Central memory CD4-positive, alpha-beta T cell (primary cell): ENCODE measurements at regions not wholly inside any gene's neighbourhood (a gene's known extent, or its start where the extent isn't known, plus 50 kb on each side); places are given as distances from the start of the nearest gene placed in this dataset.

Source experiments
- DNase-seq: peaks from one replicate; pipeline ENCODE4 v3.0.0; 2022

DNA sequence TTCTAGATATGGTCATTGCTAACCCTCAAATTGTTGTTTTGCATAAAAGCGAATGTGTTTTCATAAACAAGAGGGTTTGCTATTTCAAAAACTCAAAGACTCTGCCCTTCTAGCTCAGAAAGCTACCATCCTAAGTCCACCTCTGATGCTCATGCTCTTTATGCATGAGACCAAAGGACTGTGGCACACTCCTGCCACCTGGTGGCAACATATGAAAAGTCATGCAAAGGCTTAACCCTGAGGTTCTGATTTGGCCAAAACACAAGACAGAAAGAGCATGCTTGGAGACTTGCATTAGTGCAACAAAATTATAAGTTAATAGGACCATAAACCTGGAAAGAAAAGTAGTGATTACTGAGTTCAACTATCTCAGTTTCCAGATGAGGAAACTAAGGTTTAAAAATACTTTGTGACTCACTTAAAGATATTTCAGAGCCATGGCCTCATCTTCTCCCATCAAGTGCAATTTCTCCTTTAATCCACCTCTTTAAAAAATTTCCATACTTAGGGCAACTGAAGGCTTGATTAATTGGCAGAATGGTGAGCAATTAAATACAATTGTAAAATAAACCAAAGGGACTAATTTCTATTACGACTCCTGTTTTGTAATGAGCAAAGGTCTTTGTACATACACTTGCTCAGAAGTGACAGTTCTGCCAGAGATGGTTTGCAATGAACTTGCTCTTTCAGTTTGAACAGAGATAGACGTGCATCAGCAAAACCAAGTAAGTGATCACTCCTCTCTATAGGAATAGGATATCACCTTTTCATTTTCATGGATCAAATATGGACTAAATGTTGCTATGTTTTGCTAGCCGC, 110.7 kb upstream of the RAD23B start:
- DNase-seq = peak; percentile 14

DNA sequence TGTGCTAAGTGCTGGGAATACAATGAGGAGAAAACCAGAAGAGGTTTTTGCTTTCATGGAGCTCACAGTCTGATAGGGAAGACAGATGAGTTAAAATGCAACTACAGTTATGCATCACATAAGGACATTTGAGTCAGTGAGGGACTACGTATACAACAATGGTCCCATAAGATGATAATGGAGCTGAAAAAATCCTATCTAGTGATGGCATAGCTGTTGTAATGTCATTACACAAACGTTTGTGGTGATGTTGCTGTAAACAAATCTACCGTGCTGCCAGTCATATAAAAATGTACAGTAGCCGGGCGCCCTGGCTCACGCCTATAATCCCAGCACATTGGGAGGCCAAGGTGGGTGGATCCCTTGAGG, 110.1 kb upstream of the RAD23B start:
- DNase-seq = no peak

DNA sequence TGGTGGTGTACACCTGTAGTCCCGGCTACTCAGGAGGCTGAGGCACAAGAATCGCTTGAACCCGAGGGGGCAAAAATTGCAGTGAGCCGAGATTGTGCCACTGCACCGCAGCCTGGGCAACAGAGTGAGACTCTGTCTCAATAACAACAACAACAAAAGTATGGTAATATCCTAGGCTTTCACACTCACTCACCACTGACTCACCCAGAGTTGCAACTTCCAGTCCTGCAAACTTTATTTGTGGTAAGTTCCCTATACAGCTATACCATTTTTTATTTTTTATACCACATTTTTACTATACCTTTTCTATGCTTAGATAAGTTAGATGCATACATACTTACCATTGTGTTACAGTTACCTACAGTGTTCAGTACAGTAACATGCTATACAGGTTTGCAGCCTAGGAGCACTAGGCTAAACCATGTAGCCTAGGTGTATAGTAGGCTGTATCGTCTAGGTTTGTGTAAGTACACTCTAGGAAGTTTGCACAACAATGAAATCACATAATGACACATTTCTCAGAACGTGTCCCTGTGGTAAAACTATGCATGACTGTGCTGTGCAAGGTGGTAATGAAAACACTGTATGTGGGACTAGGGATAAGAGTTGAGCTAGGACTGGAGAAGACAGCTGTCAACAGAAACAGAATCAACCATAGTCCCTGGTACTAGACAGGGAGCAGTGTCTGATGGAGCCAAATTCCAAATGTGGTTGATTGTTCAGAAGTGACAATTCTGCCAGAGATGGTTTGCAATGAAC, 109.5 kb upstream of the RAD23B start:
- no peak for DNase-seq

DNA sequence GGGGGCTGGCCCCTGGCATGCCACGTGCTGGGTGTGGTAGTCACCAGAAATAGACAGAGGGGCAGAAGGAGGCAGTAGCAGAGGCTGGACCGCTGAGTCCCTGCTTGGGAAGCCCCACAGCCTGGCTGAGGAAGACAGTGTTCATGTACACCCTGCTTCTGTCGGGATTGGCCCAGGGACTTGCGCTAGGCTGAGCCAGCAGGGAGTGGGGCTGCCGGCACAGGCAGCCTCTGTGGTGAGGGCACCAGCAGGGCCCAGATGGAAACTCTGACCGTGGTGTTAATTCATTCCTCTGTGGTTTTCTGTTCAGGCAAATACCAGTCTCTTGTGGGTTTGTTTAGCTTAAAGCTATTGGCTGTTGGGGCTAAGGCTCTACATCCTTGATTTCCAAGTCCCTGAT, 108.6 kb upstream of the RAD23B start:
- DNase-seq = no peak

DNA sequence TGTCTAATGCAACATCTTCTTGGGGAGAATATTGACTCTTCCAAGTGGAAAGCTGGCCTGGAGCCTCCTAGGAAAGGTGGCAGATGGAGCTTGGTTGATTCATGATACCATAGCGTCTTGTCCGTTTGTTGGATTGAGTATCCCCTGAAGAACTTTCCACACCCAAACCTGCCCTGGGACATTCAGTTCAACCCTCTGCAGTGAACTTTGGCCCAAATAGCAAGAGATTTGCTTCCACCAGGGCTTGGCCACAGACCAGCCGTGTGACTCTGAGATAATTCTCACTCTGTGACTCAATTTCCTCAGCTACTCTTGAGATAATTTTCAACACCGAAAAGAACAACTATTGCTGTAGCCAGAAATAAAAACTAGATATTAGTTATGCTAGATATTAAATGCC, 108.0 kb upstream of the RAD23B start:
- no peak for DNase-seq

DNA sequence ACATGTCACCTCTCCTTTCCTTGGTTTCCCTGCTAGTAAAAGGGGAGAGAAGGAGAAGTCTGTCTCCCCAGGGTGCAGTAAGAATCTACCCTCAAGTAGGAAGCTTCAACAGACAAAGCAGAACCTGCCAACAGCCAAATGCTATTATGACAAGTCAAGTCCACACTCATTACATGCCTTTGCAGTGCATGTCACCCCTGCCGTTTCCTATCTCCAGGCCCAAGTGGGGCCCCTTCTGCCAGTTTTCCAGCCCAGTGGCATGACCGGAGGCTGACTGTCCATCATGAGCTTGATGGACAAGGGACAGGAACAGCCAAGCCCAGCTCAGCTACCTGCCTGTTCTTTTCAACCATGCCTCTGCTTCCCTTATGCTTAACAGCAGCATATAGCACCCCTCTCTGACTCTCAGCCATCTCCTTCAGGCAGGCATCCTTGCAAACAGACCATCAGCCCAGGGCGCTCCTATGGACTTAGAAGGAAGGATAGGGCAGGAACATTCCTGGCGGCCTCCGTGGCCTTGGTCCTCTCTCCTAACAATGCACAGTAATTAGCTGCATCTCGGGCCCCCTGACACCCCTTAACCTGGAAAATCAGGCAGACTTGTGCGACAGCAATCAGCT, 107.2 kb upstream of the RAD23B start:
- DNase-seq = no peak

DNA sequence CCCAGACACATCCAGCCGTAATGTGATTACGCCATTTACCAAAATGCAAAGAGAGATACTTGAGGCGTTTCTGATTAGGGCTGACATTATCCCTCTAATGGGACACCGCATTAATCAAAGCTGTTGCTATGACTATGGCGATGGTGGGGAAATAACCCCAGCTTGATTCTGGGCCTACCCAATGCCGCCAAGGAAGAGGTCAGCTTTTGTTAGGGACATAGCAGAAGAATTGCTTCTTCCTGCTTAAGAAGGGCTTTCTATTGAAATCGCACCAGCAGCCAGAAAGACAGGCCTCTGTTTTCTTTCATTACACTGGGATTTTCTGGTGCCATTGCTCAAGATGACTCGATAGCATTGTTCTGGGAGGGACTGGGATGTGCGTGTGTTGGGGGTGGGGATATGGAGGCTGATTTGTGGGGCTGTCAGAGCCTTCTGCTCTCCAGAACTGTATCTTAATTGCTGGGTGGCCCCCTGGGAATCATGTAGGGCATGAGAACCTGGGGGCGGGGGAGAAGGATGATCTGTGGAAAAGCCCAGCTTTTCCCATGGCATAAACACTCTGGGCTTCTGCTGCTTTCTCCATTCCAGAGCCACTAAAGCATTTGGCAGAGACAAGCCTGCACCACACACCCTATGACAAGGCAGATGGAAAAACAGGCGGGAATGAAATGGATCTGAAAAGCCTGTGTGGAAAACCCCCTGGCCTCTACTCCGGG, 106.5 kb upstream of the RAD23B start:
- DNase-seq = no peak

DNA sequence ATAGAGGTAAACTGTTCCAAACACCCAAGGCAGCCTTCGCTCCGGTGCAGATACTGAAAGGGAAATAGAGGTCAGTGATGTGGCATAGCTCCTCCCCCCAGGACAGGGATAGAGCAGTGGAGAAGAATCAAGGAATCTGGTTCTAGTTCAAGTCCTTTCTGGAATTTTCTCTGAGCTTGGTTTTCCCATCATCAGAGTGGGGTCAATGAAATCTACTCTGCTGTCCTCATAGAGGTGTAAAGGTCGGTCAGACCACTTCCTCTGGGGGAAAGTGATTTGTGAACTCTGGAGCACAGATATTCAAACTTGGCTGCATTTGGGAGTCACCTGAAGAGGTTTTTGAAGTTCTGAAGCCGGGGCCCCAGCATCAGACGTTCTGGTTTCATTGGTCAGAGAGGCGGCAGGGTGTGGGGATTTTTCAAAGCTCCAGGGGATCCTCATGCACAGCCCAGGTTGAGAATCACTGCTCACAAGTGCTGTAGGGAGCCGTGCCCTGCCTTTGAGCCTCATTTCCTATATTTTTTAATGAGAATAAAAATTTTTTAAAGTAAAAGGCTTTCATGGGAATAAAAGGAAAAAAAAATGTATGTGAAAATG, 105.7 kb upstream of the RAD23B start:
- DNase-seq = no peak

DNA sequence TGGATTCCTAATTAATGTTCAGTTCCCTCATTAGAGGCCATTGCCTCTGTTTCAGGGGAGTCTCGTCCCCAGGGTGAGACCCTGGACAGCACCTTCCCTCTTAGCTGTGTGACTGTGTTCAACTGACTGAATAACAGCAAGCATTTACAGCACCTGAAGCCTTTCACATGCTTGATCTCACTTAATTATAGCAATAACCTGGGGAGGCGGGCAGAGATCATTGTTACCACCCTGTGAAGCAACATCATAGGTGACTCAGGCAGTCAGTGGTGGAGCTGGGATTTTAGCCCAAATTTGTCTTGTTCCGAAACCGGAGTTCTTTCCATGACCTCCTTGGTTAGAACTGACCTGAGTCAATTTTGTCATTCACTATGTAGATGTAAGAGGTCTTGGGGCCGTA, 105.2 kb upstream of the RAD23B start:
- no peak for DNase-seq

DNA sequence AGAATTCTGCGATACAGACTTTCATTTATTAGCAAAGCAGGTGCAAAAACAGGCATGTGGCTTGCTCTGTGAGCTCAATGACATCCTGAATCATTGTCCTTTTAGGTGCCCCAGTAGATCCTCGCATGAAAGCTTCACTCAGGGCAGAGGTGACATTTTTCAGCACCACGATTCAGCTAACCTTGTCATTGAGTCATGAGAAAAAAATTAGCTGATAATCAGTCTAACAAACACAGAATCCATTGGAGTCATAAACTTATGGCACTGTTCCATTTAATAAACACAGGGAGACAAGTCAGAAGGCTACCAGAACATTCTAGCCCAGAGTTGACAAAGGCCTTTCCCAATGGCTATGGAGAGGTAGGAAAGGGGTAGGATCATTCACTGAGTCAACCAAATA, 104.8 kb upstream of the RAD23B start:
- DNase-seq = no peak

DNA sequence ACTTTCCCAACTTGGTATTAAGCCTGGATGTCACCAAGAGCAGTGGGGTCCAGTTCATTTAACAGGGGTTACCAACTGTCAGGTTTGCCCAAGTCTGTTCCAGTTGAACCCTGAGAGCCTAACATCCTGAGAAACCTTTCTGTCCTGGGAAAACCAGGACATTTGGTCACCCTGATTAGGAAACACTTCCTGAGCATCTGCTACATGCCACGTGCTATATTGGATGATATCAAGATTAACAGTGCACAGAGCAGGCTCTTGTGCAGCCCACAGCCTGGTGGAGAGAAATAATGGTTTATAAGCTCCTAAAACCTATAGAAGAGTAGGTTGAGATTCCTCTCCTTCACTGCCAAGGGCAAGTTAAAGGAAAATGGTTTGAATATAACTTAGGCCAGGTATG, 102.9 kb upstream of the RAD23B start:
- DNase-seq = no peak

DNA sequence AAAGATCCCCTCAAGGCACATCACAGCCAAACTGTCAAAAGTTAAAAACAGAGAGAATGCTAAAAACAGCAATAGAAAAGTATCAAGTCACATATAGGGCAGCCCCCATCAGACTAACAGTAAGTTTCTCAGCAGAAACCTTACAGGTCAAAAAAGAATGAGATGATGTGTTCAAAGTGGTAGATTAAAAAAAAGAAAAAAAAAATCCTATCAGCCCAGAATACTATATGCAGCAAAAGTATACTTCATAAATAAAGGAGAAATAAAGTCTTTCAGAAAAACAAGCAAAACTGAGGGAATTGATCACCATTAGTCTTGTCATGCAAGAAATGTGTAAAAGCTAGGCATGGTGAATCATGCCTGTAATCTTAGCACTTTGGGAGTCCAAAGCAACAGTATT, 99.9 kb upstream of the RAD23B start:
- no peak for DNase-seq

DNA sequence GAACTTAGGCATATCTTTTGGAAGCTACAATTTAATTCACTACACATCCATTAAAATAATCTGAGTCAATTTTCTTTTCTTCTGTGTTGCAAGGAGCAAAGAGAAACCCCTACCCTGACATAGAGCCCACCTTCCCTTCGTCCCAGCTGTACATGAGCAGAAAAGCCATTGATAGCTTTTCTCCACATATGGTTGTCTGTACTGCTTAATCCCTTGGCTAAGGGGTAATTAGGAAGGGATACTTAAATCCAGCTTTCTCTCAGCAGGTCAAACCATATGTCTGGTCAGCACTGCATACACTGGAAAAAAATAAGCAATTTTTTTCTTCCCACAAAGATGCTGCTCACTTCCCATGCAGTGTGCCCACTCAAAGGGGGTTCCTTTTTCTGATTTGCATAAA, 94.7 kb upstream of the RAD23B start:
- no peak for DNase-seq

DNA sequence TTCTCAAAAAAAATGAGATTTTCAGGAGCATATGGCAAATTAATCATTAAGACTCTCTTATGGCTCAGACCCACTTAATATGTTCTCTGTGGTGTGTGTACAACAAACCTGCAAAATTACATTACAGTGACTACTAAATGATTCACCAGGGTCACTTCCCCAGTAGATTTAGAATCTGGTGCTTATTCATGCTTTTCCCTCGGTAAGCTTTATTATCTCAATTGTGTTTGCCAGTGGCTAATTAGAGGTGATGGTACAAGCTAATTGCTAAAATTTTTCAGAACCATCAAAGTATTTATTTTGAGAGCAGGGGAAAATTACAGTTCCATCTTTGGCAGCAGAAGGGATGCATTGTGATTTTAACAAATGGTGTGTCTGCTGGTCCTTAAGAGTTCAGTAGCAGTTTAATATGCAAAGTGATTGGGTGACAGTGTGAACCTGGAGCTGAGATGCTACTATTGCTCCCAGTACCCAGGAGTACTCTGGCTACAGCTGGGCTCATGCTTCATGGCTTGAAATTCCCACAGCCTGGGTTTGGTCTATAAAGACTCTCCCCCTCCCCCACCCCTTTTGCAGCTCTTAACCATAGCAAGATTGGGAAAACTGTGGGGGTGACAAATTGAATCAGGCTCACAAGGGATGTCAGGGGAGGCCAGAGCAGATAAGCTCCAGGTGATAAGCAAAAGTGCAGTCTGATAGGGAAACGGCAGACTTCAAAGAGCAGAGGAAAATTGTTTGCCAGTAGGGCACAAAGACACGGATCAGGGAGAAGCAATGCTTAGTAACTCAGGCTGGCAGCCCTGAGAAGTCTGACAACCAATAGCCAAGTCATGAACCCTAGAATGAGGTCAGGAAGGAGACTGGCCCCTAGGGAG, 92.8 kb upstream of the RAD23B start:
- no peak for DNase-seq

DNA sequence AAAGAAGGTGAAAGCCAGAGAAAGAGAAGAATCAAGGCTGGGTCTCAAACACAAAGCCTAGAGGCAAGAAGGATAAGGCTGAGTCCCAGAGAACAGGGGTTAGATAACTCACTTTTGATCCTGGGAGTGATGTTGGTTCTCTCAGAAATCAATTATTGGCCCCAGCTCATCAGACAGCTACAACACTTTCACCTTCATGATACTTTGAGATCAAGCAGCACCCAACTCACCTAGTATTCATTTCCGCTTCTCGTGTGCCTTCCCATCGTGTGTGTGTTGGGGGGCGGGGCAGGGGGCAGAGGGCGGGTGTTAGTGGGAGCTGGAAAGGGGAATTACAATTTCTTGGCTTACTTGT, 92.2 kb upstream of the RAD23B start:
- no peak for DNase-seq

DNA sequence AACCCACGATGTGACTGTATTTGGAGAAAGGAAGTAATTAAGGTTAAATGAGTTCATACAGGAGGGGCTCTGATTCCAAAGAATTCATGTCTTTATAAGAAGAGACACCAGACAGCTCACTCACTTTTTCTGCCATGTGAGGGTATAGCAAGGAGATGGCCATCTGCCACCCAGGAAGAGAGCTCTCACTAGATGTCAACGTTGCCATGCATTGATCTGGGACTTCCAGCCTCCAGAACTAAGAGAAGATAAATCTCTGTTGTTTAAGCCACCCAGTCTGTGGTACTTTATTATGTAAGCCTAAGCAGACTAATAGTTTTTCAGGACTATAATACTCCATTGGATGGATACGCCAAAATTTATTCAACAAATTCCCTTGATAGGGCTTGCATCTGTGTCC, 89.8 kb upstream of the RAD23B start:
- no peak for DNase-seq

DNA sequence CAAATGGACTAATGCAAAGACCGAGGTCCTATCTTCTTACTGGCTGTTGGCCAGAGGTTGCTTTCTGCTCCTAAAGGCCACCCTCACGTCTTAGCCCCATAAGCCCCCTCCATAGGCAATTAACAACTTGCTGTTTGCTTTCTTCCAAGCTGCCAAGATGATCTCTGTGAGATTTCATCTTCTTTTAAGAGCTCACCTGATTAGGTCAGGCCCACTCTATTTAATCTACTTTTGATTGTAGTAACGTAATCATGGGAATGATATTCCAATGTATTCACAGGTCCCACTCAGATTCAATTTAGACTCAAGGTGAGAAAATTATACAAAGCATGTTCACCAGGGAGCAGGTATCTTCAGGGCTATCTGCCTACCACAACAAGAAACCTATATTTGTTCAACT, 84.4 kb upstream of the RAD23B start:
- DNase-seq = no peak

DNA sequence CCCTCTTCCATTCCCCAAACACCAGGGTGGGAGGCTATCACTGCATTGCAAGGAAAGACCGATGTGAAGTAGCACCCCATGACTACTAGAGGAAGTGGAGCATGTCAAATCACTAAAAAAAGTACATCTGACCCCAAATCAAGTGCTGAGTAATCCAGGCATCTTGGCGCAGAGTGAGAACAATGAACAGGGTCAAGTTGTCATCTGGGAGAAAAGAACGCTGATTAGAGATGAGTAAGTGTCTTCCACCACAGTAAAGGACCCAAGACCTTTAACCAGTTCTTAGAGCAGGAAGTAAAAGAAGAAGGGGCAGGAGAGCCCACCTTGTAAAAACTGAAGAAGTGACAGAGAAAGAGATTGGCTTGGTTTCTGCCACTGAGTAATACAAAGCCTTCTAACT, 75.0 kb upstream of the RAD23B start:
- no peak for DNase-seq

DNA sequence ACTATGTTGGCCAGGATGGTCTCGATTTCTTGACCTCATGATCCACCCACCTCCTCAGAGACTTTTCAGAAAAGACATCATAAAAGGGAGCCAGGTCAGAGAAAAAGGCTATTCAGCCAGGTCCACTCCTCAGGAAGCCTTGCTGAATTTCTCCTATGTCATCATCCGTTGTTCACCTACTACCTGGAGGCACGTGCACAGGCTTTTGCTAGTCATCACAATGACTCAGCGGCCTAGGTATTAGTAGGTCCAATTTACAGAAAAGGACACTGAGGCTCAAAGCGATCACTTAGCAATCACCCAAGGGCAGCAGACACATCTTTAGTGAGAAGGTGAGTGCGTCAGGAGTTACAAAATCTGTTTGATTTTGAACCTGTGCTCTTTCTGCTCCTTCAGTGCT, 72.3 kb upstream of the RAD23B start:
- DNase-seq = no peak

DNA sequence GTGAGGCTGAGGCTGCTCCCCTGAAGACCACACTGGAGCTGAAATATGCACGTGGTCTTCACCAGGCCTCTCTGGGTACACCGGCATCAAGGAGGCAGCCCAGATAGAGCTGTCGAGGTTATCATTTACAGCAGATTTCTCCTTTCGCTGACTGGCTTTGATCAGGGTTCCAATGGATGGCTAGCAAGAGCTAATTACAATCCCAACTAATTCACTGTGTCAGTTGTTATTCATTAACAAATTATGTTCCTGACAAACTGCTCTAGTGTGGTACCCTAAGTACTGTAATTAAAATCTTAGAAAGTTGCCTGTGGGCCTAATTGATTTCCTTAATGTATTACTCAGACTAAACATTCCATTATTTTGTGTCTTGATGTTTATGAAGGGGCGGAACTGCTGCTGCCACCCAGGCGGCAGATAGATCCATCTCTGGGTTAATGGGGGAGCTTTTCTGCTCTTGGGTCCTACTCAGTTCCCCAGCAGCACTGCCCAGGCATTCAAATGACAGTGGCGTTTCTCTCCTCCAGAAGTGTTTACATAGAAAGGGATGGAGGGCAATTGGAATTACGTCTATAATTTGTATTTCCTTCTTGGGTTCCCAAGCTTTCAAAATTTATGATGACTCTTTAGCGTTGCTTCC, 71.7 kb upstream of the RAD23B start:
- no peak for DNase-seq

DNA sequence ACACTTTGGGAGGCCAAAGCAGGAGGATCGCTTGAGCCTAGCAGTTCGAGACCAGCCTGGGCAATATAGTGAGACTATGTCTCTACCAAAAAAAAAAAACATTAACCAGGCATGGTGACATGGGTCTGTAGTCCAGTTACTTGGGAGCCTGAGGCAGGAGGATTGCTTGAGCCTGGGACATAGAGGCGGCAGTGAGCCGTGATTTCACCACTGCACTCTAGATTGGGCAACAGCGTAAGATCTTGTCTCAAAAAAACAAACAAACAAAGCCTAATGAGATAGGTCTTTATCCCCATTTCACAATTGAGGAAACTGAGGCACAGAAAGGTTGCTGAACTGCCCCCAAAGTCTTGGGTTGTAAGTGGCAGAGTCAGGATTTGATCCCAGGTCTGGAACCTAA, 70.5 kb upstream of the RAD23B start:
- DNase-seq = no peak

DNA sequence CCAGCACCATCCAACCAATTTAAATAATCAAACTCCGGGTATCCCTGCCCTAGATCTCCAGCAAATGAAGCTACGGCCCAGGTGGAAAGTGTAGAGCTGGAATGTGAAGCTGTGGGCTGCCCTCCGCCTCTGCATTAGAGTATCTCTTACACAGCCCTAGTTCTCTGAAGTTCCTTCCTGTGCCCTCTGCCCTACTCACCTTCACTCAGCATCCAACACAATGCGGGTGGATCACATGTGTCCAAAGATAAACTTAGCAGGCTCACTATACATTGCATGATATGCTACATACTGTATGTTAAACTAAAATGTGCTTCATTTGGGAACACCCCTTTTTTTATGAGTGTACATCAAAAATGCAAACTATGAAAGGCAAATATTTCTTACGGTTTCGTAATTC, 70.0 kb upstream of the RAD23B start:
- no peak for DNase-seq
